Mucosa of gallbladder (tissue), 1 donor: ENCODE measurements at regions not wholly inside any gene's neighbourhood (a gene's known extent, or its start where the extent isn't known, plus 50 kb on each side); places are given as distances from the start of the nearest gene placed in this dataset.
"Not testable (repeated sequence)": the region's sequence is repeated elsewhere in the genome, so short reads cannot be mapped to it uniquely, and the experiment has no call there.

Experiments
- DNase-seq: peaks from one replicate; pipeline ENCODE4 v3.0.0-alpha.2; 2020; ENCODE audit warnings: low spot score
- donor health status: DM: no; HTN: no; CAD: no.

DNA sequence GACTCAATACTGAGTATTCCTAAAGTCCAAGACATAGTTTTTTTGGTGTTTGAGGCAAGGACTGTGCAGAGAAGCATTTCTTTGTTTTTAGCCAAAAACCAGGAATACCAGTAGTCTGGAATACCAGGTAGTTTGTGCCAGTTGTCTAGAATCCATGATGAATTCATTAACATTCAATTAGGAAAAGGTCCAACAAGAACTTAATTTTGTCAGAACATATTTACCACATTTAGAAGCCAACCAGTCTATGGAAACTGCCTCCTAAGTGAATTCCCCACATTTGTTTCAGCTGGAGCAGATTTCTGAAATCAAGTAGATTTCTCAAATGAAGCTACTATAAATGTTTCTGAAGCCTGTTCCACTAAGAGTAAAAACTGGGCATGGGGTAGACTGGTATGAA lies 1584.8 kb upstream of the ADGRL3 start:
- no peak for DNase-seq

DNA sequence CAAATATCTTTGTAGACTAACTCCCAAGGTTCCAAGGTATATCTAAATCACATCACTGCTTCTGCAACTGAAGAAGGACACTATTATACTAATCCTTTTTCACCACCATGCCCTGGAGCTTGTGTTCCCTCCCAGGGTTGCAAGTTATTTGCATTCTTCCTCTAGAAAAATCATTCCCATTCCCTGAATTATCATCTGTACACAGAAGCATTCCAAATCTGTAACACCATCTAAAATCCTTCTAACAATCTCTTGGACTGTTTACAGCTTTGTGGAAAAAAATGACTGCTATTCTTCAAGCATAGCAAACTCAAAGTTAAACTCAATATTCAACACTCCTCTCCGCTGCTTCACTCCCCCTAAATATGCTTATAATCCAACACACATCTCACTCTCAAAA lies 1570.8 kb upstream of the ADGRL3 start:
- DNase-seq, result no peak

DNA sequence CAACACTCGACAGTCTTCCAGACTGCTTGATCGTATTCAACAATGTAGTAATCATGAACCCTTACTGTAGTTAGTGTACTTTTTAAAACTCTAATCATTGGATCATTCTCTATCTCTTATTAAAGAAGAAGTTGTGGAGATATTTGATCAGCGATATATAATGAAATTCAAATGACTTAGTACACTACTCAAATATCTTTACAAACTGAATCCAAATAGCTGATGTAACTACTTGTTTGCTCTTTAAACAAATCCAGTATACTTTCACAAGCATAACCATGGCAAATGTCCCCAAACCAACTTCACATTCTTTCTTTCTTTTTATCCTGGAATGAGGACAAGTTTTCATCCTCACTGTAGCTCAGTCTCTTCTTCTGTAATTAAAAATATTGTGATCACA lies 1569.9 kb upstream of the ADGRL3 start:
- DNase-seq, result no peak

DNA sequence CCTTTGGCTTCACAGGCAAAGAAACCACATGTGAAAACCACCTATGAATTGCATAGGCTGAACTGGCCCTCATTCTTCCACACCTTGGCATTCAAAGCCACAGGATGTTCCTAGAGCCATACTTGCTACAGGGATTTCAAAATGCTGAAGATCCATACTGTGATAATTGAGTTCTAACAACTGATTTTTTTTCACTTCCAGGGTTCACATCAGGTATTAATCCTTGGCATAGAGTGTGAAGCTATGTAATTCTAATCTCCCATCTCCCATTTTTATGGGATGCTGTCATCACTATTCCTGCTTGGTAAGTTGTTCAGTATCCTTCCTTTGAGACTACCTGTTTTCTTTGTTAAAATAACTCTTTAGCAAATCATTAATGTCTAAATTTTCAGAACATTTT lies 1569.2 kb upstream of the ADGRL3 start:
- no peak for DNase-seq

DNA sequence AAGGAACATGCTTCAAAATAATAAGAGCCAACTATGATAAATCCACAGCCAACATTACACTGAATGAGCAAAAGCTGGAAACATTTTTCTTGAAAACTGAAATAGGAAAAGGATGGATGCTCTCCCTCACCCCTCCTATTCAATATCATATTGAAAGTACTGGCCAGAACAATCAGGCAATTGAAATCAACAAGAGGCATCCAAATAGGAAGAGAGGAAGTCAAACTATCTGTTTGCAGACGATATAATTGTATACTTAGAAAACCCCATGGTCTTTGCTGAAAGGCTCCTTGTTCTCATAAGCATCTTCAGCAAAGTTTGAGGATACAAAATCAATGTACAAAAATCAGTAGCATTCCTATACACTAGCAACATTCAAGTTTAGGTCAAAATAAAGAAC lies 1562.5 kb upstream of the ADGRL3 start:
- DNase-seq, result no peak

DNA sequence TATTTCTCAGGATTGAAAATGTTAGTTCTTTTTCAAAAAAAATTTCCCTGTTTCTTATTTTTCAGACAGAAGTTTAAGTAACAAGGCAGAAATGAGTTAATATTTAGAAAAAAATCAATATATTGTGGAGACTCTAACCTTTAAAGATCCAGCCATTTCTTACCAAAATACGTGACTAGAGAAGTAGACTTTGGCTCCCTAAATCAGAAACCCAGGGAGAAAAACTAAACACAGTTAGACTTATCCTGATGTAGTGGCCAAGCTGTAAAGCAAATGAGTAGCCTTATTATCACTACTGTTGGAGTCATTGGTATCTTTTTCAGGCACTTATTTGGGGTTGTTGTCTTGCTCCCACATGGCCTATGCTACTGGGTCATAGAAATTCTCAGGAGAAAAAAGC lies 1556.4 kb upstream of the ADGRL3 start:
- no peak for DNase-seq

DNA sequence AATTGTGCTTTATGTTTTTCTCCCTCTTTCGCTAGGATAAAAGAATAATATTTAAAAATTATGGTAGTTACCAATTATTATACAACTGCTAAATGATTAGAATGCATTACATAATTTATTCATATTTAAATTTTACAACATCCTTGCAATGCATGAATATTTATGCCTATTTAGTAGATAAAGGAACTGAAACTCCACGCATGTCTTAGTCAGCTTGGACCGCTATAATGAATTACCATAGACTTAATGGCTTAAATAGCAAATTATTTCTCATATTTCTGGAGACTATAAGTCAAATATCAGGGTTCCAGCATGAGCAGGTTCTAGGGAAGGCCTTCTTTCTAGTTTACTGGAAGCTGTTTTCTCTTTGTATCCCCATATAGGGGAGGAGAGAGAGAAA lies 1555.4 kb upstream of the ADGRL3 start:
- DNase-seq, result no peak

DNA sequence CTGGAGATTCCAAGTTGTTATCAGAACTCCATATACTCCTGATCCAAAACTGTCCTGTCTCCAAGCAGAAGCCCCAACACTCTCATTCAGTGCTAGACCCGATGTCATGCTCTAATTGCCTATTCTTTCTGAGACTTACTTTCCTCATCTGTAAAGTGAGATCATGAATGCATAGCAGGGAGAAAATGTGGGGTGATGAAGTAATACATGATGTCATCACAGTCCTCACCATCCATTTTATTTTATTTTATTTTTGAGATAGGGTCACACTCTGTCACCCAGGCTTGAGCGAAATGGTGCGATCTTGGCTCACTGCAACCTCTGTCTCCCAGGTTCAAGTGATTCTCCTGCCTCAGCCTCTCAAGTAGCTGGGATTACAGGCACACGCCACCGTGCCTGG lies 1554.0 kb upstream of the ADGRL3 start:
- DNase-seq, result no peak

DNA sequence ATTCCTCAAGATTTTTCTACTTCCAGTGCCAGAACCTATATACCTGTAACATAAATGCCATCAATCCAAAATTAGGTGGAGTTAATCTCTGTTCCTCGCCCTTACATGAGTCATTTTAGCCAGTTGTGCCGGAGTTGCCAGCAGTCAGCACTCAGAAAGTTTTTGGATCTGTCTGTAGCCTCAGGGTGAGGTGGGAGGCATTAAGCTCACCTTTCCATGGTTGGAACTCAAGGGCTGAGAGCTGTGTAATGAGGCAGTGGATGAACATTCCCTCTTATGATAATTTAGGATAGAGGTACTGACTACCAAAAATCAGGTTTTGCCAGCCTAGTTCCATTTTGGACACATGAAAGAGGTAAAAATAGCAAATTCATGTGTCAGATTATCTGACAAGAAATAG lies 1553.1 kb upstream of the ADGRL3 start:
- no peak for DNase-seq

DNA sequence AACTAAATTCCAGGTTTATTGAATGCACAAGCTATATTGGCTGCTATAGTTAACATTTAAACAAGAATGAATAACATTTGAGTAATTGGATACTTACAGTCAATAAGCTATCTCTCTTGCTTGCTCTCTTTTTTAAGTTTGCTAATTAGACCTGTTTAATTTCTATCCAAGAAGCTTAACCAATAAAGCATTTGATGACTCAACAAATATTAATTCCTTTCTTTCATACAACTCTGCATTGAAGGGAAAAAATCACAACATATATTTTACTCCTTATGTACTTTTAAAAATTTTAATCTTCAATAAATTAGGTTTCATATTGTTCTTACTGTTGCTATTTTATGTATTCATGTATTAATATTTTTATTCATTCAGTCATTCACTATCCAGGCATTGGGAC lies 1552.6 kb upstream of the ADGRL3 start:
- no peak for DNase-seq

DNA sequence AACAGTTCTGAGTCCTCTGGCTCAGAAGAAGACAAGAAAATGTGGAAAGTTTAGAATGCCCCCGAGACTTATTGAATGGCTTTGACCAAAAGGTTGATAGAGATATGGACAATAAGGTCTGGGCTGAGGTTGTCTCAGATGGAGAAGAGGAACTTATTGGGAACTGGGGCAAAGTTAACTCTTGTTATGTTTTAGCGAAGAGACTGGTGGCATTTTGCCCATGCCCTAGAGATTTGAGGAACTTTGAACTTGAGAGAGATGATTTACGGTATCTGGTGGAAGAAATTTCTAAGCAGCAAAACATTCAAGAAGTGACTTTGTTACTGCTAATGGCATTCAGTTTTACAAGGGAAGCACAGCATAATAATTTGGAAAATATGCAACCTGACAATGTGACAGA lies 1549.3 kb upstream of the ADGRL3 start:
- DNase-seq, result no peak

DNA sequence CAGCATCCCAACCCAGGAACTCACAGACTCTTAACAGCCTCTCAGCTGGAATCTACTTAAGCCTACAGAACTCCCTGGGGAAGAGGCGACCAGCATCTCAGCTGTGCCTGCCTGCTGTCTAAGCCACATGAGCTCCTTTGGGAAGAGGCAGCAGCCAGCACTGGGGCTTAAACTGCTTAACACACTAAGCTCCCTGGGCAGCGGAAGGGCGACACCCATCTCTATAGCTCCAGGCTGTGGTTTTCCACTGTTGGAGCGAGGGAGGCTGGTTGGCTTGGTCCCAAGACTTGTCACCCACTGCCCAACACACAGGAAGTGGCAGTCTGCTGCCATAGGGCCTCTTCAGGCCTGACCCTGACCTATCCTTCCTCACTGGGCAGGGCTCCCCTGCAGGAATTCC lies 1544.1 kb upstream of the ADGRL3 start:
- DNase-seq, result no peak

DNA sequence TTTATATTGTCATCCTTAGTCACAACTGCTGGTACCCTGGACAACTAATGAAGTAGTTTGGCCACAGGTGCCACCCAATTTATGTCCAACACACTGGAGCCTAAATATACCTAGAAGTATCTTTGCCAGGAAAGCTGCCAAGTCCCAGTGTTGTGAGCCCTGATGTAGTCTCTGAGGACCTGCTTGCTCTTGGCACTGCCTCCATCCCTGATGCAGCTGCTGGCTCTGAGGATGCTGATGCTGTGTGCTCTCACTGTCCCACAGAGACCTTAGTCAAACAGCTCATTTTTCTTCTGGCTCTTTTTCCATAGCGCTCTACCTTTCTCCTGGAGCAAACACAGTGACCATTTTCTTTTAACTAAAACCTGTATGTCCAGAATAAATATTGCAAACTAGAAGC lies 1535.4 kb upstream of the ADGRL3 start:
- DNase-seq, result no peak

DNA sequence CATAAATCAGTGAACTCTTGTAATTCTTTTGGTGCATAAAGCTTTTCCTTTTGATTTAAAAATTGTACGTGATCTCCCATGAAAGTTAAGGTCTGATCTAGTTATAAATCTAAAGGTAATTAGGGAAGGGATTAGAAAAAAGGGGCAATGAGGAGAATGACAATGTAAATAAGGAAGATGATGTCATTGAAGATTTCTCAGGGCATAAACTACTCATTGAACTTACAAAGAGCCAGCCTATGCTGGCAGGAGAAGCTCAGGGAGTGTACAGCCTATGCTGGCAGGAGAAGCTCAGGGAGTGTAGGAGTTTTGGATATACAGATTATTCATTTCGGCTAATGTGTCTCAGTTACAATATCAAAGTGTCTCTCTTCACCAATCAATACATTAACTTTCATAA lies 1533.5 kb upstream of the ADGRL3 start:
- no peak for DNase-seq

DNA sequence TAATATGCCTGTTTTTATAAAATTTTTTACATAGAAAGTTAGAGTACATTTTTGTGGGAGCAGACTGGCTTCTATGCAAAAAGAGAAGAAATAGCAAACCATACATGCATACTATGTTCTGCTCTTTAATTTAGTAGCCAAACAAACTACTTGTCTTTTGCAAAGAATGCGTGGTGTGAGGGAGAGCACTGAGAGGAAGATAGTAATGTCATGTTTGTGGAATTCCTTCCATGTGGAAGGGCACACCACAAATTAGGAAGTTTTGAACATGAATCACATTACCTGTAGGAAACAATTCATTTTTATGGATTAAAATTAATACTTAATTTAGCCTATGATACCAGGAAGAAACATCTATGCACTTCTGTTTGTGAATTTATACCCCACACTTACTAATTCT lies 1529.1 kb upstream of the ADGRL3 start:
- DNase-seq, result no peak

DNA sequence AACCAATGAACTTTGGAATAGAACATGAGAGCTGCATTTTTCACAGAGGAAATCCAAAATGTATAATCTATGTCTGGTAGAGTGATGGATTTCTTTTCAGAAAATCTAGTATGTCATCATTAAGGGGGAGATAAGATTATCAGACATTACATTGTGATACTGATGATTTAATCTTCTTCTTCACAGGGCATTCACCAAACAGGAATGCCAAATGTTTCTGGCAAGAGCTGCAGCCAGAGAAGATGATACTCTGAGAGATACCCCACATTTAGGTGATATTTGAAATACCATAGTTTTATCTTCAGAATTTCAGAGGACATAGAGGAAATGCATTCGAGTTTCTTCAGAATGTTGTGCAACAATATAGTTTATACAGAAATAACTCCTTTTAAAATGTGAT lies 1523.7 kb upstream of the ADGRL3 start:
- DNase-seq, result no peak

DNA sequence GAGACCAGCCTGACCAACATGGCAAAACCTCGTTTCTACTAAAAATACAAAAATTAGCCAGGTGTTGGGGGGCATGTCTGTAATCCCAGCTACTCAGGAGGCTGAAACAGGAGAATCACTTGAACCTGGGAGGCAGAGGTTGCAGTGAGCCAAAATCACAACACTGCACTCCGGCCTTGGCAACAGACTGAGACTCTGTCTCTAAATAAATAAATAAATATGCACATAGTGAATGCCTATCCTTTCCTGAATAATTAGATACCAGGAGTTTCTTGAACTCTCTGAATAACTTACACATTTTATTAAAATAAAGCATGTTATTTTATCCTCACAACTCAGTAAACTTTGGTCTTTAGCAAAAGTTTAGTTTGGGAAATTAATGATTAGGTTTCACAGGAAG lies 1523.1 kb upstream of the ADGRL3 start:
- not testable (repeated sequence) for DNase-seq

DNA sequence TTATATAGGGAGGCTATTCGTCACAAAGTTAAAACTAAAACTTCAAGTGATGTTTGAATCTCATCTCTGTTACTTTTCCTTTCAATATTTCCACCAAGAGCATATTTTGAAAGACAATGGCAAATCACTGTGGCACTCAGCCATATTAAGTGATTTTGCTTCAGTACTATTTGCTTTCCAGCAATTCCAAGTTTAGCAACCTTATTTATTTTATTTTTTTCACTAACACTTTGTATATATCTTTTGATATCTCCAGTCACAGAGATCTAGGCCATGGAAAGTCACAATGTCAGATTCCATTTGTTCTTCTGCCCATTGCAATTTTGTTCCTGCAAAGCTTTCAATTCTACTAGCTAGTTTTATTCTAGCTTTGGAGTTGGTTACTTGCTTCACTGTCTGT lies 1514.5 kb upstream of the ADGRL3 start:
- DNase-seq, result no peak

DNA sequence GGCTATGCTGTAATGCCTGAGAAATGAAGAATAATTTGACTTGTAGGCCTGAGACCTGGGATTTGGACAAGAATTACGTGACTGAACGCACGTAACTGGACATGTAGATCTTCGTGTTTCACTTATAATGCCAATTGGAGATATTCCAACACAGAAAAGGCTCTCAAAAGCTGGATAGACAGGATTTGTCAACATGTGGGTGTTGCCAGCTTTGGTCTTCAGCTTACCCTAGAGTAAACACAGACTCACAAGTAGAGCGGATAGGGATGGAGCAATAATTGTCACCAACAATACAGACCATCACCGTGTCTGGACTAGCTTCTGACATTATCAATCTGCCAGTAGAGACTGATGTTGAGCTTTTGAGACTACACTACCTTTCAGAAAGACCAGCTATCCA lies 1511.0 kb upstream of the ADGRL3 start:
- no peak for DNase-seq

DNA sequence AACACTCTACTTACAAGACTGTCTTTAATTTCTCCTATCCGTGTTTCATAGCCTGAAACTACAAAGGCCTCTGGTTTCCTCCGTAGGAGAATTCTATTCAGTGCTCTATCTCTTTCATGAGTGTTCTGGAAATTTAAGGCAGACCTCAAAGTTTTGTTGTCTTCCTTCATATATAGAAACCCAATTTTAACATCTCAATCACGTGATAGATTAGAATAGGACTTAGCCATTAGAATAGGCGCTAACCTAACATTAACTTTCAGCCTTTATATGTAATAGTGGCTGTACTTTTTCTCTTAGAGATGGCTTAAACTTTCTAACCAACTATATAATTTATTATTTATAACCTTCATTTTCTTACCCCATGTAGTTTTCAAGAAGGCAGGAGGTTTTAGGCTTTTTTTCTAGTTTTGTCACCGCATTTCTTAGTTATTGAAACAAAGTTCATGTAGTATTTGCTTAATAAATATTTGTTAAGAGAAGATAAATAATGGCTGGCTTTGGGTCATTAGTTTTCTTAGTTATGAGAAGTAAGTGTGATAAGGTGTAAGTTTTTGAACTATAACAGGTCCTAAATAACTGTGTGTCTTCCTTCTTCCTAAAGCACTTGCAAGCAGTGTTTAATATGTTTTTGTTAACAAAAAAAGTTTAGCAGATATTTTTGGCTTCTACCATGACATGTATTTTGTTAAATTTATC lies 1504.6 kb upstream of the ADGRL3 start:
- DNase-seq, result no peak

DNA sequence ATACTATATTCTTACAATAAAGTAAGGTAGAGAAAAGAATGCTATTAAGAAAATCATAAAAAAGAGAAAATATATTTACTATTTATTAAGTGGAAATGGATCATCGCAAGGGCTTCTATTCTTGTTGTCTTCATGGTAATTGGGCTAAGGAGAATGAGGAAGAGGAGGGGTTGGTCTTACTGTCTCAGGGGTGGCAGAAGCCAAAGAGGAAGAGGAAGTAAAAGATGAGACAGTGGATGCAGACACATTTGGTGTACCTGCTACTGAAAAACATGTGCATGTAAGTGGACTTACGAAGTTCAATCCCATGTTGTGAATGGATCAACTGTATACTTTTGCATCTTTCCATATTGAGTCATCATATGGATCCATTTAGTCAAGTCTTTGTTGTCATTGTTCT lies 1502.1 kb upstream of the ADGRL3 start:
- no peak for DNase-seq

DNA sequence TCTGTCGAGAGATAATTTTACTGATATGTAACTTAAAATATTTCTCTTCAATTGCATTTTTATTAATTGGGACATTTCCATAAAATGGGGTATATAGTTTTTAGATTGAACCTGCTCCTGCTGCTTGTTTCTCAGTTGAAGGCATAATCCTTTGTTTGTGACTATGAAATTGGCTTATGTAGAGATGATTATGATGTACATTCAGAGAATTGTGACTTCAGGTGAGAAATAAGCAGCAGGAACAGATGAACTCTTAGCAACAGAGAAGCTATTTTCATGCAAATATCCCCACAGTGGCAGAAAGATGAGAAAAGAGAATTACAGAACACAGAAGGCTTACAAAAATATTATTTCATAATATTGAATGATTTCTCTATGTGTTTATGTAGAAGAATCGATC lies 1499.5 kb upstream of the ADGRL3 start:
- no peak for DNase-seq

DNA sequence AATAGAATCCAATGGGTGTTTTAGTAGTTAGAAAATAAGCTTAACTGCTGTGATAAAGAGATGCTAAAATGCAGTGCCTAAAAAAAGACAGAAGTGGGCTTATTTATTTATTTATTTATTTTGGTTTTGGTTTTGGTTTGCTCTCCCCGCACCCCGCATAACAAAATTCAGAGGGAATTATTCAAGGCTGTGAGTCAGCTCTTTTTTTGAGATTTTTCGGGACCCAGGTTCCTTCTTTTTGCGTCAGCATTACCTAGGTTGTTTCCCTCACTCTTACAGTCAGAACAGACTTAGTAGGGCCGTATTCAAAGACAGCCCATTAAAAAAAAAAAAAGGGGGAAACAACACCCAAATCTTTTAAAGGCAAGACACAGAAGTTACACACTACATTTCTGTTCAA lies 1495.5 kb upstream of the ADGRL3 start:
- DNase-seq, result no peak

DNA sequence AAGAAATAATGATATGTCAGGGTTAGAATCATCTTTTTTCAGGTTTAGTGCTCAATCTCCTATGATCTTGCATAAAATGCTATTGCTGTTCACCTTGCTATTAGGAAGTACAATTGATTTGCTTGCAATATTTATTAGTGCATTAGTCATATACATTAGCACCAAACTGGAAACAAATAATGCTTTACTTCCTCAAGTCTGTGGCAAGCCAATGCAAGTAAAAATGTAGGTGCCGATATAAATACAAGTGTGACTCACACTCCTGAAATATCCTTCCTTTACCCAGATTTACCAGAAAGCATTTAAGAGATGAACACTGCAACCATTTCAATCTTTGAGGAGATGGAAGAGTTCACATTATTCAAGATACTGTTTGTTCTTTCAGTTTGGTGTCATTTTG lies 1487.7 kb upstream of the ADGRL3 start:
- no peak for DNase-seq

DNA sequence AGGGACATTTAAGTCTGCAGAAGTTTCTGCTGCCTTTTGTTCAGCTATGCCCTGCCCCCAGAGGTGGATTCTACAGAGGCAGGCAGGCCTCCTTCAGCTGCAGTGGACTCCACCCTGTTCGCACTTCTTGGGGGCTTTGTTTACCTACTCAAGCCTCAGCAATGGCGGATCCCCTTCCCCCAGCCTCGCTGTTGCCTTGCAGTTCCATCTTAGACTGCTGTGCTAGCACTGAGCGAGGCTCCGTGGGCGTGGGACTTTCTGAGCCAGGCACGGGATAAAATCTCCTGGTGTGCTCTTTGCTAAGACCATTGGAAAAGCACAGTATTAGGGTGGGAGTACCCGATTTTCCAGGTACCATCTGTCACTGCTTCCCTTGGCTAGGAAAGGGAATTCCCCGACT lies 1475.8 kb upstream of the ADGRL3 start:
- not testable (repeated sequence) for DNase-seq
